ENCODE measurements at regions not wholly inside any gene's neighbourhood (a gene's known extent, or its start where the extent isn't known, plus 50 kb on each side); places are given as distances from the start of the nearest gene placed in this dataset.
"Not testable (repeated sequence)": the region's sequence is repeated elsewhere in the genome, so short reads cannot be mapped to it uniquely, and the experiment has no call there.

- DNase-seq (ENCODE audit: low read depth, low spot score) = no peak
- in situ Hi-C loops (cut with HindIII; ENCODE audit: low pct_unique_long_range_greater_than_20kb, low sequenced_read_pairs) = no loop called here
These were observed 228.5 kb downstream of the TOX3 start for GRCh38 chr16:52318302-52319009.

- in situ Hi-C loops (cut with HindIII; ENCODE audit: low pct_unique_long_range_greater_than_20kb, low sequenced_read_pairs) = no loop called here
- no peak for DNase-seq (ENCODE audit: low read depth, low spot score)
These were observed 230.7 kb downstream of the TOX3 start for GRCh38 chr16:52316241-52316640.

DNA sequence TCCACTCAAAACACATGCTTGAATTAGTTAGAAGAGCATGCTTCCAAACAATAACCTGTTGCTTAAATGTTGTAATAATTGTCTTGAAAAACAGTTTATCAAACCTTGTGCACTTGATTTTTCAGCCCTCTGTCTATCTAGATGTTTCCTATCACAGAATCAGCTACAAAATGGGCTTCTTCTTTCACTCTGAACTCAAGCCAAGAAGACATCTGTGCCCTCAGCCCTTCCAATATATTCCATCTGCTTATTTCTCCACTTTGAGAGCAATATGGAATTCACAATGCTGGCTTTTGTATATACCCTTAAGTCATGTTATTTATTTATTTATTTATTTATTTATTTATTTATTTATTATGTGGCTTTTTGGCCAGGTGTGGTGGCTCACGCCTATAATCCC lies 234.2 kb downstream of the TOX3 start:
- in situ Hi-C loops (cut with HindIII; ENCODE audit: low pct_unique_long_range_greater_than_20kb, low sequenced_read_pairs) = no loop called here
- no peak for DNase-seq (ENCODE audit: low read depth, low spot score)

GRCh38 chr16:52309446-52310416 lies 237.2 kb downstream of the TOX3 start:
- in situ Hi-C loops (cut with HindIII; ENCODE audit: low pct_unique_long_range_greater_than_20kb, low sequenced_read_pairs) = no loop called here
- DNase-seq (ENCODE audit: low read depth, low spot score) = no peak

- in situ Hi-C loops (cut with HindIII; ENCODE audit: low pct_unique_long_range_greater_than_20kb, low sequenced_read_pairs) = no loop called here
- no peak for DNase-seq (ENCODE audit: low read depth, low spot score)
These were observed 238.9 kb downstream of the TOX3 start for GRCh38 chr16:52308051-52308450.

GRCh38 chr16:52301026-52301425 lies 245.9 kb downstream of the TOX3 start:
- no peak for DNase-seq (ENCODE audit: low read depth, low spot score)
- in situ Hi-C loops (cut with HindIII; ENCODE audit: low pct_unique_long_range_greater_than_20kb, low sequenced_read_pairs) = no loop called here

DNA sequence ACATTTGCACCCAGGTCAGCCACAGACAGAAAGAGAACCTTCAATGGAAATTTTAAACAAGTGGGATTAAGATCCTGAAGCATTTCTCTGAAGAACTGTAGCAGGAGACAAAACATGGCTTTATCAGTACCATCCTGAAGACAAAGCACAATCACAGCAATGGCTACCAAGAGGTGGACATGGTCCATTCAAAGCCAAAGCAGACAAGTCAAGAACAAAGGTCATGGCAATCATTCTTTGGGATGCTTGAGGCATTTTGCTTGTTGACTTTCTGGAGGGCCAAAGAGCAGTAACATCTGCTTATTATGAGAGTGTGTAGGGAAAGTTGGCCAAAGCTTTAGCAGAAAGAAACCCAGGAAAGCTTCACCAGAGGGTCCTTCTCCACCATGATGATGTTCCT lies 248.2 kb downstream of the TOX3 start:
- DNase-seq (ENCODE audit: low read depth, low spot score) = no peak
- in situ Hi-C loops (cut with HindIII; ENCODE audit: low pct_unique_long_range_greater_than_20kb, low sequenced_read_pairs) = no loop called here

DNA sequence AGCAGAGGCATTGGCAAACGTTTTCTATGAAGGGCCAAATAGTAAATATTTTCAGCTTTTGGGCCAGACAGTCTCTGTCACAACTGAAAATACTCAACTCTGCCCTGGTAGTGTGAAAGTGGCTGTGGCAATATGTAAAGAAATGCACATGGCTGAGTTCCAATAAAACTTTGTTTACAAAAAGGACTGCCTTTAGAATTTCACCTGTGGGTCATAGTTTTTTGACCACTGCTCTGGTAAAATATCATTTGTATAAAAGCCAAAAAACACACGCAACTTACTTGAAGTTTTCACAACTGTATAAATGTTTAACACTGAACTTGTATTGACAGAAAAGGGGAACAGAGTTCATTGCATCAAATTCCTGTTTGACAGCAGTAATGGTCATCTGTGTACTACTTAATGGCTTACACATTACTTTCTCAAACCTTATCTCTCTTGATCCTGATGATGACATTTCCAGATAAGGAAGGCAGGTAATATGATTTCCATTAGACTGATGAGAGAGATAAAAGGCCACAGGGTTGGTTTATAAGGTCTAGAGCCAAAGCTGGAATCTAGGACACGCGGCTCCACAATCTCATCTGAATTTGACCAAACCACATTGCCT lies 250.1 kb downstream of the TOX3 start:
- in situ Hi-C loops (cut with HindIII; ENCODE audit: low pct_unique_long_range_greater_than_20kb, low sequenced_read_pairs); DNase-seq (ENCODE audit: low read depth, low spot score): not testable (repeated sequence)

DNA sequence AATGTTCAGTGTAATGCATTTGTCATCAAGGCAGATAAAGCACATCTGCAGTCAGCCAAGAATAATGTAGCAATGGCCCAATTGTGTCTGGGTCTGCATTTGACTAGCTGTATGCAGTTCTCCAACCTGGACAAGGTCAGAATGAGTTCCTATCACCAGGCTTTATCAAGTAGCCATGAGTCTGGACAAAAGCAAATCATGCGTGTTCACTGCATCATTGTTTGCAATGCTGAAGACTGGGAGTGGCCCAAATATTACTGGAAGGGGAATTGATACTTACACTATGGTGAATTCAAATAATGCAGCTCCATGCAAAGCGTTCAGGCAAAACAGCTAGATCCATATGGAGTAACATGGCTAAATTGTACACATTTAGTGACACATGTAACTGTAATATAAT lies 250.9 kb downstream of the TOX3 start:
- in situ Hi-C loops (cut with HindIII; ENCODE audit: low pct_unique_long_range_greater_than_20kb, low sequenced_read_pairs) = no loop called here

GRCh38 chr16:52294660-52295059 lies 252.3 kb downstream of the TOX3 start:
- in situ Hi-C loops (cut with HindIII; ENCODE audit: low pct_unique_long_range_greater_than_20kb, low sequenced_read_pairs) = no loop called here
- no peak for DNase-seq (ENCODE audit: low read depth, low spot score)

More for the DNA sequence above, 250.9 kb downstream of the TOX3 start:
- no peak for DNase-seq (ENCODE audit: low read depth, low spot score)

DNA sequence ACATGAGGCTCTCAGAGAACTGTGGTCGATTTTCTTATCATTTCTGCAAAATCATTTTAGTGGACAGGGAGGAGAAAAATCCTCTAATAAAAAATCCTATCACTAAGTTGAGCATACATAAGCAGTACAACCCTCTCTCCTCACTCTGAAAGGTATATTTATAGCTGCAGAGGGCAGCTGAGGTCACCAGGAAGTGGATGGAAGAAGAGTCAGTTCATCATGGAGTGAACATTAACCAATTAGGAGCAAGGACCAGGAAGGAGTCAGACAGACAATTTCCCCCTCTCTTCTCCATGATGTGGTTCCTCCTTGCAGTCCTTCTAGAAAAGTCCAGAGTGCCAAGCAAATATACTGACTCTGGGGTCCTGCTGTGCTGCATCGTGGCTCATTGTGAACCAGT lies 253.7 kb downstream of the TOX3 start:
- in situ Hi-C loops (cut with HindIII; ENCODE audit: low pct_unique_long_range_greater_than_20kb, low sequenced_read_pairs) = no loop called here

DNA sequence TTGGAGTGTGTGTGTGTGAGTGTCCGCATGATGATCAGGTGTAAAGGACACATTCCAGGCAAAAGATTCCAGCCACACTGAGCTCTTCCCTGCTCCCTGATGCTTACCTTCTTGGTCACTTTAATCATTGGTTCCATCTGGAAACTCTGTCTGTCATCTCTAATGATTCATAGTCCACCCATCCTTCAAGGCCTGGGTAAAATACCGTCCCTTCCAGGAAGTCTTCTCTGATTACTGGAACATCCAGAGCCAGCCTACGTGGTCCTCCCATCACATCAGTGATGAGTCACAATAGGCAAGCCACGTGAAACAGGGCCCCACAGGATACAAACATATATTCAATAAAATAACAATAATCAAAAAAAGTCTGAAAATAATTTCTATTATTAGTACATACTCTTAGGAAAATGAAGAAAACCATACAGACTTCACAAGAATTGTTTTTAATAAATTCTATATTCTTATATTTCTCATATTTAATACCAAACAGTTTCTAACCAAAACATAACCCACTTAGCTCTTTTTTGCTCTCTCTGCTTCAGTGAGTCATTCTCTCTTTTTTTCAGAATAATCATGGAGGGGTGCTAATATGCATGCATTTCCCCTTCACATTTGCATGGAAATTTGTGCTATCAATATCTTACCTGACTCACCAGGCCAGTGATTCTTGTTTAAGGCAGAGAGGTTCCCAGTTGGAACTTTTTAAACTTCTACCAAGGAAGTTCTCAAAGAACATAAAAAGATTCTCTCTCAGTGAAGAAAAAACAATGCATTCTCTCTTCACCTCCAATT lies 263.2 kb downstream of the TOX3 start:
- in situ Hi-C loops (cut with HindIII; ENCODE audit: low pct_unique_long_range_greater_than_20kb, low sequenced_read_pairs) = no loop called here
- no peak for DNase-seq (ENCODE audit: low read depth, low spot score)

More for the DNA sequence above, 253.7 kb downstream of the TOX3 start:
- no peak for DNase-seq (ENCODE audit: low read depth, low spot score)

DNA sequence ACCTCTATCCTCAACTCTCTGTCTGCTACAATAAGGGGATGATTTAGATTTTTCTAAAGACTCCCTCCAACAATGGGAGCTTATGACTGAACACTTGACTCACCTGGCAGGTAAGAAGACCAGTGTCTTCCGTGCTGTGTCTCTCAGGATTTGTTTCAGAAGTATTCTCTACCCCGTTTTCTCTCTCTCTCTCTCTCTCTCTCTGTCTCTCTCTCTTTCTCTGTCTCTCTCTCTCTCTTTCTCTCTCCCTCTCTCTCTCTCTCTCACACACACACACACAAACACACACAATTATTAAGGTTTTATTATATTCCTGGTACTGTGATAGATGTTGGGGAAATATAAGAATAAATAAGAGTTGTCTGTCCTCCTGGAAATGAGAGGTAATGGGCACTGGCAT lies 263.9 kb downstream of the TOX3 start:
- no peak for DNase-seq (ENCODE audit: low read depth, low spot score)
- in situ Hi-C loops (cut with HindIII; ENCODE audit: low pct_unique_long_range_greater_than_20kb, low sequenced_read_pairs) = no loop called here

DNA sequence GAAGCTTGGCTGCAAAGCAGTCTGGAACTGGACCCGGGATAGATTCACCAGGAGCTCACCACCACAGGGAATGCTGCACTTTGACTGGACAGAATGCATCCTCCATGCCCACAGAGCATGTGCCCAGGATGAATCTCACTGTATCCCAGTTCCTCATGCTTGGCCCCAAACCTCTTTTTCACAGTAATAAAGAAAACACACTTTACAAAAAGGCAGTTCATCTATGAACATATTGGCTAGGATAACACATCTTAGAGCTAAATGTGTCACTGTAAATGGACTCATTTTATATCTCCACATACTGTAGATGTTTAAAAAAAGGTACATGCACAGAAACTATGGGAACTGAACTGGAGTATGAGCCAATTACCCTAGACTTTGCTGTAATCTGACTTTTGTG lies 266.9 kb downstream of the TOX3 start:
- in situ Hi-C loops (cut with HindIII; ENCODE audit: low pct_unique_long_range_greater_than_20kb, low sequenced_read_pairs) = no loop called here
- DNase-seq (ENCODE audit: low read depth, low spot score) = no peak

DNA sequence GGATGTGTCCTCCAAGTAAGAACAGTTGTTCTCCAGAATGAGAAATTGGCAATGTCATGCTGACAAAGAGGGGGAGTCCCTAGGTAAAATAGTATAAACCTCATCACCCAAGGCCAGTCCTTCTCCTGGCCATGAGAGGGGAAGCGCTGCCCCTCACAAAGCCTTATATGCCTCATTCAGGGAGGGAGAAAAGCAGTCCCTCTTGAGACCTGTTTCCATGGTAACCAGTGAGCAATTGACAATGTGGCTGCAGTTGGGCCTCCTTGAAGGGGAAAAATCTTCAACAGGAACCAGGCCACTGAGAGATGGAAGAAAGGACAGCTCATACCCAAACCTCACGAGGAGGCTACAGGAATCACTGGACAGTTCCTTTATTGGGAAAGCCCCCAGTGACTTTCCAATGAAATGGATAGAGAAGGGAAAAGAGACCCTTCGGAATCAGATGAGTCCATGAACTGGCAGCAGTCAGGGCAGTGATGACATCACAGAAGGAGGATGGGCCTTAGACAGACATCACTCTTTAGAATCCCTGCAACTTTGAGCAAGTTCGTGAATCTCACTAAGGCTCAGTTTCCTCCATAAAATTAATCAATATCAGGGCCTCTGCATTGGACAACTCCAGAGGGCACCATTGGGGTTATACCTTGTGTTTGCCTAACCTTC lies 275.7 kb downstream of the TOX3 start:
- DNase-seq (ENCODE audit: low read depth, low spot score) = no peak
- in situ Hi-C loops (cut with HindIII; ENCODE audit: low pct_unique_long_range_greater_than_20kb, low sequenced_read_pairs) = no loop called here

DNA sequence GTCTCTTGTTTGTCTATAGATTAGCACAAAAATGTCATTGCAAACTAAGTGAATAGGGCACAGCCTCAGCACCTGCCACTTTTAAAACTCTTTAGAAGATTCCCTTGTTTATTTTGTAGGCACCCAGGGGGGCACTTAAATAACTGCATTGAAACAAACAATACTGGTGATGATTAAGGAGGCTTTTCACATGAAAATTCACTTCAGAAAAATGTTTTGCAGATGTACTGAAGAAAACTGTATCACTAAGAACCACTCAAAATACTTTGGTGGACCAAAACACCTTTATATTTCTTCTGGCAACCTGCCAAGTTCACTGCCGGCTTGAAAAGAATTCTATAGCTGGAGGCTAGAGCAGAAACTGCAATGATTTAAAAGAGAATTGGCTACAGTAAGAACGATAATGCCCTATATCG lies 281.5 kb downstream of the TOX3 start:
- DNase-seq (ENCODE audit: low read depth, low spot score) = no peak
- in situ Hi-C loops (cut with HindIII; ENCODE audit: low pct_unique_long_range_greater_than_20kb, low sequenced_read_pairs) = no loop called here

DNA sequence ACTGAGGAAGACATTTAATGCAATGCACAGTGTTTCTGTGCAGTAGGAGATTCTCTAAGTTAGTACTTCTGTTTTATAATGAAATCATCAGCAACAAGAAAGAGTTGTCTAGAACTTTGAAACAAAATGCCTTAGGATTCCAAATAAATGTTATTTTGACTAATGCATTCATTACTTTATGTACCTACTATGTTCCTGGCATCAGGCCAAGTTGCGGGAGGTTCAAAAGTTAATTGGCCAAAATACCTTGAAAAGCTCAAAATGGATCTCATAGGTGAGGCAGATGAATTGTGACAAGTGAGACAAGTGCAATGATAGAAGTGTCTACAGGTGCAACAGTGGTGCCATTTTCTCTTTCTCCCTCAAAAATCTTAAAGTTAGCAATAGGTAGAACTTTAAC lies 289.4 kb downstream of the TOX3 start:
- in situ Hi-C loops (cut with HindIII; ENCODE audit: low pct_unique_long_range_greater_than_20kb, low sequenced_read_pairs) = no loop called here
- no peak for DNase-seq (ENCODE audit: low read depth, low spot score)
